ENCODE measurements at regions not wholly inside any gene's neighbourhood (a gene's known extent, or its start where the extent isn't known, plus 50 kb on each side); places are given as distances from the start of the nearest gene placed in this dataset.

GRCh38 chr3:140845882-140846281 is 95.8 kb upstream of the SLC25A36 start:
- no peak overlapping the region for H3K4me3 ChIP-seq (ENCODE audit: low read depth, poor library complexity, severe bottlenecking)
- WGBS, 2 donors, result 82% methylated on average over 2 of the region's 2 CpGs
- intact Hi-C loops (cut with DNase I; ENCODE audit: low total_unique reads), result no loop called here
- no peak for TF ChIP-seq CTCF (IDR thresholded peaks at IDR 0.05)
- no peak for TF ChIP-seq POLR2A (IDR thresholded peaks at IDR 0.05)
- DNase-seq (ENCODE audit: low spot score in 2 of 2), result no peak

- intact Hi-C loops (cut with DNase I; ENCODE audit: low total_unique reads), result no loop called here
- DNase-seq (ENCODE audit: low spot score in 2 of 2), result no peak
- no peak overlapping the region for H3K4me3 ChIP-seq (ENCODE audit: low read depth, poor library complexity, severe bottlenecking)
- TF ChIP-seq CTCF (IDR thresholded peaks at IDR 0.05) (no peak), POLR2A (IDR thresholded peaks at IDR 0.05) (no peak)
- 12 to 23% methylated on average over 1 of the region's 1 CpG for WGBS, 2 donors
These were observed 93.0 kb upstream of the SLC25A36 start for GRCh38 chr3:140848666-140849065.

GRCh38 chr3:140850210-140850955 is 91.3 kb upstream of the SLC25A36 start:
- WGBS, 2 donors, result 30 to 31% methylated on average over 4 of the region's 4 CpGs
- TF ChIP-seq POLR2A (IDR thresholded peaks at IDR 0.05), result no peak
- no peak for TF ChIP-seq CTCF (IDR thresholded peaks at IDR 0.05)
- no peak overlapping the region for H3K4me3 ChIP-seq (ENCODE audit: low read depth, poor library complexity, severe bottlenecking)
- no peak for DNase-seq (ENCODE audit: low spot score in 2 of 2)
- intact Hi-C loops (cut with DNase I; ENCODE audit: low total_unique reads), result no loop called here

GRCh38 chr3:140854961-140855360 is 86.7 kb upstream of the SLC25A36 start:
- TF ChIP-seq CTCF (IDR thresholded peaks at IDR 0.05), result no peak
- TF ChIP-seq POLR2A (IDR thresholded peaks at IDR 0.05), result no peak
- intact Hi-C loops (cut with DNase I; ENCODE audit: low total_unique reads), result no loop called here
- 49 to 60% methylated on average over 2 of the region's 2 CpGs for WGBS, 2 donors
- DNase-seq (ENCODE audit: low spot score in 2 of 2), result no peak
- H3K4me3 ChIP-seq (ENCODE audit: low read depth, poor library complexity, severe bottlenecking), result no peak overlapping the region

GRCh38 chr3:140856905-140857304 is 84.7 kb upstream of the SLC25A36 start:
- H3K4me3 ChIP-seq (ENCODE audit: low read depth, poor library complexity, severe bottlenecking), result no peak overlapping the region
- WGBS, 2 donors, result 94 to 100% methylated on average over 1 of the region's 1 CpG
- intact Hi-C loops (cut with DNase I; ENCODE audit: low total_unique reads), result no loop called here
- TF ChIP-seq CTCF (IDR thresholded peaks at IDR 0.05) (no peak), POLR2A (IDR thresholded peaks at IDR 0.05) (no peak)
- no peak for DNase-seq (ENCODE audit: low spot score in 2 of 2)

- DNase-seq (ENCODE audit: low spot score in 2 of 2), result no peak
- WGBS, 2 donors, result 66 to 89% methylated on average over 2 of the region's 2 CpGs
- H3K4me3 ChIP-seq (ENCODE audit: low read depth, poor library complexity, severe bottlenecking), result no peak overlapping the region
- TF ChIP-seq POLR2A (IDR thresholded peaks at IDR 0.05) (no peak), CTCF (IDR thresholded peaks at IDR 0.05) (no peak)
- intact Hi-C loops (cut with DNase I; ENCODE audit: low total_unique reads), result no loop called here
These were observed 83.6 kb upstream of the SLC25A36 start for GRCh38 chr3:140857993-140858392.

Data from lower leg skin (tissue), 4 donors.